CD4-positive, alpha-beta T cell treated with Interleukin-6 for 4 hours (primary cell): ENCODE measurements at regions not wholly inside any gene's neighbourhood (a gene's known extent, or its start where the extent isn't known, plus 50 kb on each side); places are given as distances from the start of the nearest gene placed in this dataset.
"Not testable (repeated sequence)": the region's sequence is repeated elsewhere in the genome, so short reads cannot be mapped to it uniquely, and the experiment has no call there.

Experiments
- DNase-seq: peaks from one replicate; pipeline ENCODE4 v3.0.0-alpha.2; 2020; ENCODE audit warnings: mixed read lengths

GRCh38 chr5:77908787-77909186, 132.6 kb upstream of the TBCA start:
- no peak for DNase-seq

- DNase-seq: no peak
These were observed 131.6 kb upstream of the TBCA start for GRCh38 chr5:77907786-77908185.

- no peak for DNase-seq
These were observed 130.7 kb upstream of the TBCA start for GRCh38 chr5:77906806-77907205.

- no peak for DNase-seq
These were observed 128.2 kb upstream of the TBCA start for GRCh38 chr5:77904362-77904761.

- no peak for DNase-seq
These were observed 124.6 kb upstream of the TBCA start for GRCh38 chr5:77900691-77901090.

- DNase-seq: no peak
These were observed 122.2 kb upstream of the TBCA start for GRCh38 chr5:77898385-77898784.

- no peak for DNase-seq
These were observed 120.2 kb upstream of the TBCA start for GRCh38 chr5:77896338-77896737.

GRCh38 chr5:77894103-77894502, 118.0 kb upstream of the TBCA start:
- DNase-seq: not testable (repeated sequence)

- DNase-seq: no peak
These were observed 117.2 kb upstream of the TBCA start for GRCh38 chr5:77893225-77893860.

GRCh38 chr5:77892061-77893010, 116.2 kb upstream of the TBCA start:
- DNase-seq: no peak

GRCh38 chr5:77885519-77885918, 109.4 kb upstream of the TBCA start:
- no peak for DNase-seq

GRCh38 chr5:77882670-77883257, 106.6 kb upstream of the TBCA start:
- DNase-seq: no peak

GRCh38 chr5:77881528-77881927, 105.4 kb upstream of the TBCA start:
- no peak for DNase-seq

- no peak for DNase-seq
These were observed 101.6 kb upstream of the TBCA start for GRCh38 chr5:77877516-77878355.

- DNase-seq: no peak
These were observed 100.8 kb upstream of the TBCA start for GRCh38 chr5:77876862-77877502.

GRCh38 chr5:77876316-77876715, 100.2 kb upstream of the TBCA start:
- DNase-seq: no peak

- no peak for DNase-seq
These were observed 98.6 kb upstream of the TBCA start for GRCh38 chr5:77874691-77875090.

GRCh38 chr5:77873239-77873638, 97.1 kb upstream of the TBCA start:
- DNase-seq: no peak

- DNase-seq: no peak
These were observed 95.8 kb upstream of the TBCA start for GRCh38 chr5:77871946-77872345.

- DNase-seq: no peak
These were observed 94.9 kb upstream of the TBCA start for GRCh38 chr5:77871016-77871415.

- no peak for DNase-seq
These were observed 93.1 kb upstream of the TBCA start for GRCh38 chr5:77869116-77869798.

- no peak for DNase-seq
These were observed 91.8 kb upstream of the TBCA start for GRCh38 chr5:77867914-77868313.
